Osteocyte (in vitro differentiated cells): ENCODE measurements at regions not wholly inside any gene's neighbourhood (a gene's known extent, or its start where the extent isn't known, plus 50 kb on each side); places are given as distances from the start of the nearest gene placed in this dataset.

Source experiments
- DNase-seq: peaks from one replicate; pipeline ENCODE4 v3.0.0; 2021; ENCODE audit warnings: mixed read lengths; ENCODE audit not compliant: unreplicated experiment; ENCODE audit errors: extremely low spot score
- H3K27ac Mint-ChIP-seq: one replicate; pipeline ENCODE4 v1.8.0; 2021; ENCODE audit warnings: mild to moderate bottlenecking, mixed read lengths; ENCODE audit not compliant: unreplicated experiment
- H3K27me3 Mint-ChIP-seq: one replicate; pipeline ENCODE4 v1.8.0; 2021; ENCODE audit warnings: mixed read lengths; ENCODE audit not compliant: unreplicated experiment
- H3K36me3 Mint-ChIP-seq: one replicate; pipeline ENCODE4 v1.8.0; 2021; ENCODE audit warnings: mixed read lengths; ENCODE audit not compliant: unreplicated experiment
- H3K4me1 Mint-ChIP-seq: one replicate; pipeline ENCODE4 v1.8.0; 2021; ENCODE audit warnings: mixed read lengths; ENCODE audit not compliant: unreplicated experiment
- H3K4me3 Mint-ChIP-seq: one replicate; pipeline ENCODE4 v1.8.0; 2021; ENCODE audit warnings: mild to moderate bottlenecking, moderate library complexity, mixed read lengths; ENCODE audit not compliant: unreplicated experiment
- H3K9me3 Mint-ChIP-seq: one replicate; pipeline ENCODE4 v1.8.0; 2021; ENCODE audit warnings: mixed read lengths; ENCODE audit not compliant: unreplicated experiment
- TF ChIP-seq, protein P1 (sequence below): fragments of 200-600 bp; sonication (generic); IDR thresholded peaks from 2 replicates; pipeline ENCODE4 v1.5.0; 2021; ENCODE audit warnings: antibody characterized with exemption, mild to moderate bottlenecking, moderate library complexity

DNA sequence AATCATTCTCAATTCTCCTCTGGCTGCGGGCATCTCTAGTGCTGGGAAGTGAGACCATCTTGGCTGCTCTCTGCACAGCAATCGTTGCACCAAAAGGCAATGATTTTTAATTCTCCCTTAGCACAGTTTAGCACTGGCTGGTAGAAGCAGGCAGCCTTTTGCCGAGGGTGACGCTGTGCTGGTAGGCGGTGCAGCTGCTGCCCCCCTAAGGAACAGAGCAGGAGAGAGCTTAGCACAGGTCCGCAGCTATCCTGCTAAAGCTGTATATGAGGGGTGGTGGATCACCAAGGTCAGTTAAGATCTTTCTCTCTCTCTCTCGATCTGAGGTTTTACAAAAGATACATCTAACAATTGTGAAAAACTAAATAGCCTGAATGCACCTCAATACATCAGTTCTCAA lies 390.1 kb downstream of the GATA3 start:
- Mint-ChIP-seq H3K27me3 (no peaks in the 10 kb centered on the region), H3K27ac (no peak overlapping the region), H3K9me3 (peaks cover 2% of the 10 kb centered on the region), H3K4me1 (no peaks in the 10 kb centered on the region), H3K4me3 (no peak overlapping the region), H3K36me3 (no peaks in the 10 kb centered on the region)
- DNase-seq, result no peak
- TF ChIP-seq, protein P1, sequence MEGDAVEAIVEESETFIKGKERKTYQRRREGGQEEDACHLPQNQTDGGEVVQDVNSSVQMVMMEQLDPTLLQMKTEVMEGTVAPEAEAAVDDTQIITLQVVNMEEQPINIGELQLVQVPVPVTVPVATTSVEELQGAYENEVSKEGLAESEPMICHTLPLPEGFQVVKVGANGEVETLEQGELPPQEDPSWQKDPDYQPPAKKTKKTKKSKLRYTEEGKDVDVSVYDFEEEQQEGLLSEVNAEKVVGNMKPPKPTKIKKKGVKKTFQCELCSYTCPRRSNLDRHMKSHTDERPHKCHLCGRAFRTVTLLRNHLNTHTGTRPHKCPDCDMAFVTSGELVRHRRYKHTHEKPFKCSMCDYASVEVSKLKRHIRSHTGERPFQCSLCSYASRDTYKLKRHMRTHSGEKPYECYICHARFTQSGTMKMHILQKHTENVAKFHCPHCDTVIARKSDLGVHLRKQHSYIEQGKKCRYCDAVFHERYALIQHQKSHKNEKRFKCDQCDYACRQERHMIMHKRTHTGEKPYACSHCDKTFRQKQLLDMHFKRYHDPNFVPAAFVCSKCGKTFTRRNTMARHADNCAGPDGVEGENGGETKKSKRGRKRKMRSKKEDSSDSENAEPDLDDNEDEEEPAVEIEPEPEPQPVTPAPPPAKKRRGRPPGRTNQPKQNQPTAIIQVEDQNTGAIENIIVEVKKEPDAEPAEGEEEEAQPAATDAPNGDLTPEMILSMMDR, result no peak

GRCh38 chr10:8445353-8445752 lies 390.9 kb downstream of the GATA3 start:
- Mint-ChIP-seq H3K27ac (no peak overlapping the region), H3K27me3 (no peaks in the 10 kb centered on the region), H3K9me3 (peaks cover 7% of the 10 kb centered on the region), H3K4me1 (no peaks in the 10 kb centered on the region), H3K36me3 (no peaks in the 10 kb centered on the region), H3K4me3 (no peak overlapping the region)
- no peak for DNase-seq
- TF ChIP-seq, protein P1, result no peak

DNA sequence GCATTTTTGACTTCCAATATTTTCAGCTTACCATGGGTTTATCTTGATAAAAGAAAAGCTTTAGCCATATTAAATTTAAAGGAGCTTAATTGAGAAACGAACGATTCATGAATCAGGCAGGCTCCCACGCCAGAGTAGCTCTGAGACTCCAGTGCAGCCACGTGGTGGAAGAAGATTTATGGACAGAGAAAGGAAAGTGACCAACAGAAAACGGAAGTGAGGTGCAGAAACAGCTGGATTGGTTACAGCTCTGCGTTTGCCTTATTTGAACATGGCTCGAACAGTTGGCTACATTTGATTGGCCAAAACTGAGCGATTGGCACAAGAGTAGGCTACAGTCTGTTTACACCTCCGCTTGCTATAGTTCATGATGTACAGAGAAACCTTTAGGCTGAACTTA lies 395.4 kb downstream of the GATA3 start:
- Mint-ChIP-seq H3K27ac (no peak overlapping the region), H3K4me3 (no peak overlapping the region), H3K9me3 (peaks cover 33% of the 10 kb centered on the region), H3K4me1 (no peaks in the 10 kb centered on the region), H3K36me3 (no peaks in the 10 kb centered on the region), H3K27me3 (no peaks in the 10 kb centered on the region)
- TF ChIP-seq, protein P1, result no peak
- DNase-seq, result no peak

DNA sequence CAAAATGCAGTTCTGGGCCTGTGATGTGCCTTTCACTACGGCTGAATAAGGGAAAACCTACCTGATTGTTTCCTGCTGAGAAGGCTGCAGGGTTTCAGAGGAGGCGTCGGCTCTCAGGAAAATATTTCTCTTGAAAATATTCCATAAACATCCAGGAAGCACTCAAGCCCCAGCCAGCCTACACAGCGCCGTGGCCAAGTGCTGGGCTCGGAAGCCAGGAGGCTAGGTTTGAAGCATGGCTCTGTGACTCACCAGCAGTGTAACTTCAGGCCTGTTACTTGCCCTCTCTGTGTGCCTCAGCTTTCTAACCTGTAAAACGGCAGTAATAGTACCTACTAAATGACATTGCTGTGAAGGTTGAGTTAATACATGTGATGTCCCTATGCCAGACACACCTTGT lies 399.1 kb downstream of the GATA3 start:
- Mint-ChIP-seq H3K4me3 (no peak overlapping the region), H3K27me3 (no peaks in the 10 kb centered on the region), H3K4me1 (no peaks in the 10 kb centered on the region), H3K27ac (no peak overlapping the region), H3K9me3 (peaks cover 43% of the 10 kb centered on the region), H3K36me3 (no peaks in the 10 kb centered on the region)
- TF ChIP-seq, protein P1, result no peak
- no peak for DNase-seq

DNA sequence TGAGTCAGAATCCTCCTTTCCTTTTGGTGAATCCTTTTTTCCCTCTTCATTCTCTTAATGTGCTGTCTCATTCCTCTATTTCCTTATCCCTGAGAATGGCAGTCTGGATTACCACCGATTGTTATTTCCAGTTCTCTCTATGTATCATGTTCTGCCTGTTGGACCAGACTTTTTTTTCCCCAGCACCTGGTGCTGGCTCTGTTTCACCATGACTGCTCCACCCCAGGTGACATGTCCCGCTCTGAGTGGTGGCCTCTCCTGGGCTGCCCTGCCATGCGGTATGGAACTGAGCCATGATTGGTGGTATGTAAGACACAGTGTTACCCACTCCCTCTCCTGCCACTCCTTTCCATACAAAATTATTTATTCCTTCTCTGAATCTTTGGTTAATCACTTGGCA lies 399.9 kb downstream of the GATA3 start:
- no peaks in the 10 kb centered on the region for H3K4me1 Mint-ChIP-seq
- H3K27ac Mint-ChIP-seq, result no peak overlapping the region
- peaks cover 51% of the 10 kb centered on the region for H3K9me3 Mint-ChIP-seq
- H3K36me3 Mint-ChIP-seq, result no peaks in the 10 kb centered on the region
- H3K4me3 Mint-ChIP-seq, result no peak overlapping the region
- no peaks in the 10 kb centered on the region for H3K27me3 Mint-ChIP-seq
- TF ChIP-seq, protein P1, result no peak
- no peak for DNase-seq
